HG03469 (cell line): ENCODE measurements at regions not wholly inside any gene's neighbourhood (a gene's known extent, or its start where the extent isn't known, plus 50 kb on each side); places are given as distances from the start of the nearest gene placed in this dataset.
A peak's percentile ranks its signal among the peaks of the same experiment; 100 is the strongest.

ENCODE experiments used
- ATAC-seq: cut with Tn5 transposase; IDR thresholded peaks from one replicate; pipeline ENCODE4 v1.9.1; 2021; ENCODE audit warnings: mild to moderate bottlenecking, moderate library complexity, moderate number of reproducible peaks; ENCODE audit not compliant: unreplicated experiment

- ATAC-seq = no peak
Measured at GRCh38 chr4:64598066-64598465, 188.8 kb upstream of the TECRL start.

GRCh38 chr4:64594723-64595122, 185.5 kb upstream of the TECRL start:
- ATAC-seq = no peak

- no peak for ATAC-seq
Measured at GRCh38 chr4:64588507-64588906, 179.3 kb upstream of the TECRL start.

- no peak for ATAC-seq
Measured at GRCh38 chr4:64584981-64585557, 175.8 kb upstream of the TECRL start.

GRCh38 chr4:64584125-64584524, 174.9 kb upstream of the TECRL start:
- no peak for ATAC-seq

GRCh38 chr4:64582492-64582891, 173.2 kb upstream of the TECRL start:
- ATAC-seq = no peak

GRCh38 chr4:64581422-64581821, 172.2 kb upstream of the TECRL start:
- ATAC-seq = no peak

GRCh38 chr4:64564126-64564525, 154.9 kb upstream of the TECRL start:
- no peak for ATAC-seq

GRCh38 chr4:64559571-64559970, 150.3 kb upstream of the TECRL start:
- ATAC-seq = no peak

- no peak for ATAC-seq
Measured at GRCh38 chr4:64551125-64551524, 141.9 kb upstream of the TECRL start.

- no peak for ATAC-seq
Measured at GRCh38 chr4:64545593-64545992, 136.3 kb upstream of the TECRL start.

GRCh38 chr4:64539234-64539849, 130.1 kb upstream of the TECRL start:
- ATAC-seq = peak; percentile 89

- no peak for ATAC-seq
Measured at GRCh38 chr4:64538219-64538618, 129.0 kb upstream of the TECRL start.

- ATAC-seq = no peak
Measured at GRCh38 chr4:64533637-64534036, 124.4 kb upstream of the TECRL start.

GRCh38 chr4:64533159-64533558, 123.9 kb upstream of the TECRL start:
- ATAC-seq = no peak

GRCh38 chr4:64520421-64520820, 111.2 kb upstream of the TECRL start:
- ATAC-seq = no peak

GRCh38 chr4:64518600-64518999, 109.3 kb upstream of the TECRL start:
- no peak for ATAC-seq

- no peak for ATAC-seq
Measured at GRCh38 chr4:64516176-64516575, 106.9 kb upstream of the TECRL start.

GRCh38 chr4:64508089-64508488, 98.8 kb upstream of the TECRL start:
- no peak for ATAC-seq

GRCh38 chr4:64503945-64504675, 94.9 kb upstream of the TECRL start:
- ATAC-seq = no peak

- ATAC-seq = no peak
Measured at GRCh38 chr4:64503416-64503815, 94.2 kb upstream of the TECRL start.

- no peak for ATAC-seq
Measured at GRCh38 chr4:64497491-64497890, 88.2 kb upstream of the TECRL start.
